Osteoblast (primary cell): ENCODE measurements at regions not wholly inside any gene's neighbourhood (a gene's known extent, or its start where the extent isn't known, plus 50 kb on each side); places are given as distances from the start of the nearest gene placed in this dataset.
A peak's percentile ranks its signal among the peaks of the same experiment; 100 is the strongest.

Source experiments
- DNase-seq: peaks from one replicate; pipeline ENCODE4 v3.0.0; 2011; ENCODE audit warnings: low spot score, mixed read lengths; ENCODE audit not compliant: insufficient read length; ENCODE audit errors: missing footprints
- H2AFZ ChIP-seq: 2 replicates; pipeline ENCODE4 v1.6.0; 2011; ENCODE audit warnings: mild to moderate bottlenecking, low read length
- H3K27ac ChIP-seq: 2 replicates; pipeline ENCODE4 v1.5.1; 2011; ENCODE audit warnings: mild to moderate bottlenecking, low read depth, low read length, moderate library complexity
- H3K27me3 ChIP-seq: 2 replicates; pipeline ENCODE4 v1.6.0; 2012; ENCODE audit warnings: mild to moderate bottlenecking, control low read depth, inconsistent platforms, low read length, moderate library complexity; ENCODE audit not compliant: insufficient read depth
- H3K36me3 ChIP-seq: 2 replicates; pipeline ENCODE4 v1.5.1; 2011; ENCODE audit warnings: mild to moderate bottlenecking, low read length, control low read depth, moderate library complexity; ENCODE audit not compliant: insufficient read depth
- H3K4me1 ChIP-seq: 2 replicates; pipeline ENCODE4 v1.5.1; 2011; ENCODE audit warnings: mild to moderate bottlenecking, low read length, control low read depth, moderate library complexity; ENCODE audit not compliant: insufficient read depth
- H3K4me2 ChIP-seq: 2 replicates; pipeline ENCODE4 v1.6.0; 2011; ENCODE audit warnings: mild to moderate bottlenecking, low read length; ENCODE audit not compliant: insufficient read depth
- H3K4me3 ChIP-seq: fragments of 200-600 bp; sonication (generic); 3 replicates; pipeline ENCODE4 v1.5.1; 2012; ENCODE audit warnings: mild to moderate bottlenecking, low read length, inconsistent platforms; ENCODE audit not compliant: insufficient read depth
- H3K79me2 ChIP-seq: 2 replicates; pipeline ENCODE4 v1.6.0; 2012; ENCODE audit warnings: mild to moderate bottlenecking, low read length, control low read depth, inconsistent platforms; ENCODE audit not compliant: insufficient read depth
- H3K9me3 ChIP-seq: 2 replicates; pipeline ENCODE4 v1.5.1; 2011; ENCODE audit warnings: low read depth, low read length, control low read depth
- H4K20me1 ChIP-seq: 2 replicates; pipeline ENCODE4 v1.6.0; 2012; ENCODE audit warnings: mild to moderate bottlenecking, low read length, control low read depth; ENCODE audit not compliant: insufficient read depth
- TF ChIP-seq, protein P1 (sequence below): IDR thresholded peaks from 2 replicates; pipeline ENCODE4 v1.5.1; 2011; ENCODE audit warnings: mild to moderate bottlenecking, low read depth, low read length, moderate library complexity; ENCODE audit errors: extremely low read depth

DNA sequence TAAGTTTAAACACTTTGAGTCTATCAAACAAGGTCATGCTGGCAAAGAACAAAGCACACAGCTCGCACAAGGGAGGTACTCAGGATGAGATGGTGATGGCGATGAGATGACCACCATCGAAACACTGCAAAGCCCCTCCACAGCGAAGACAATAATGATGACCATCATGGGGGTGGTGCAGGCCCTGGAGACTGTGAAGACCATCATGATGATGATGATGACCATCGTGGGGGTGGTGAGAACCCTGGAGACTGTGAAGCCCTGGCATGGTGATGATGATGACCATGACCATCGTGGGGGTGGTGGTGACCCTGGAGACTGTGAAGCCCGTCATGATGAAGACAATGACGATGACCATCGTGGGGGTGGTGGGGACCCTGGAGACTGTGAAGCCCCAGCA lies 81.6 kb upstream of the SALL3 start:
- TF ChIP-seq, protein P1, sequence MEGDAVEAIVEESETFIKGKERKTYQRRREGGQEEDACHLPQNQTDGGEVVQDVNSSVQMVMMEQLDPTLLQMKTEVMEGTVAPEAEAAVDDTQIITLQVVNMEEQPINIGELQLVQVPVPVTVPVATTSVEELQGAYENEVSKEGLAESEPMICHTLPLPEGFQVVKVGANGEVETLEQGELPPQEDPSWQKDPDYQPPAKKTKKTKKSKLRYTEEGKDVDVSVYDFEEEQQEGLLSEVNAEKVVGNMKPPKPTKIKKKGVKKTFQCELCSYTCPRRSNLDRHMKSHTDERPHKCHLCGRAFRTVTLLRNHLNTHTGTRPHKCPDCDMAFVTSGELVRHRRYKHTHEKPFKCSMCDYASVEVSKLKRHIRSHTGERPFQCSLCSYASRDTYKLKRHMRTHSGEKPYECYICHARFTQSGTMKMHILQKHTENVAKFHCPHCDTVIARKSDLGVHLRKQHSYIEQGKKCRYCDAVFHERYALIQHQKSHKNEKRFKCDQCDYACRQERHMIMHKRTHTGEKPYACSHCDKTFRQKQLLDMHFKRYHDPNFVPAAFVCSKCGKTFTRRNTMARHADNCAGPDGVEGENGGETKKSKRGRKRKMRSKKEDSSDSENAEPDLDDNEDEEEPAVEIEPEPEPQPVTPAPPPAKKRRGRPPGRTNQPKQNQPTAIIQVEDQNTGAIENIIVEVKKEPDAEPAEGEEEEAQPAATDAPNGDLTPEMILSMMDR = no peak
- H3K27ac ChIP-seq = no peak overlapping the region
- no peak overlapping the region for H3K4me2 ChIP-seq
- H3K4me1 ChIP-seq = no peaks in the 10 kb centered on the region
- DNase-seq = no peak
- no peak overlapping the region for H3K4me3 ChIP-seq
- H3K9me3 ChIP-seq = peaks cover 5% of the 10 kb centered on the region
- H3K27me3 ChIP-seq = no peaks in the 10 kb centered on the region
- H2AFZ ChIP-seq = no peak overlapping the region
- H3K36me3 ChIP-seq = no peaks in the 10 kb centered on the region
- no peaks in the 10 kb centered on the region for H4K20me1 ChIP-seq
- no peaks in the 10 kb centered on the region for H3K79me2 ChIP-seq

DNA sequence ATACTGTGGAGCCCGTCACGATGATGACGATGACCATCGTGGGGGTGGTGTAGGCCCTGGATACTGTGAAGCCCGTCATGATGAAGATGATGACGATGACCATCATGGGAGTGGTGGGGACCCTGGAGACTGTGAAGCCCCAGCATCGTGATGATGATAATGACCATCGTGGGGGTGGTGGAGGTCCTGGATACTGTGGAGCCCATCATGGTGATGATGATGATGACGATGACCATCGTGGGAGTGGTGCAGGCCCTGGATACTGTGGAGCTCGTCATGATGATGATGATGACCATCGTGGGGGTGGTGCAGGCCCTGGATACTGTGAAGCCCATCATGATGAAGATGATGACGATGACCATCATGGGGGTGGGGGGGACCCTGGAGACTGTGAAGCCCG lies 81.0 kb upstream of the SALL3 start:
- no peak overlapping the region for H3K4me2 ChIP-seq
- H4K20me1 ChIP-seq = no peaks in the 10 kb centered on the region
- no peak overlapping the region for H2AFZ ChIP-seq
- no peak overlapping the region for H3K27ac ChIP-seq
- no peak overlapping the region for H3K4me3 ChIP-seq
- H3K9me3 ChIP-seq = peaks cover 5% of the 10 kb centered on the region
- no peaks in the 10 kb centered on the region for H3K79me2 ChIP-seq
- no peaks in the 10 kb centered on the region for H3K36me3 ChIP-seq
- DNase-seq = no peak
- H3K27me3 ChIP-seq = no peaks in the 10 kb centered on the region
- TF ChIP-seq, protein P1 = no peak
- no peaks in the 10 kb centered on the region for H3K4me1 ChIP-seq

DNA sequence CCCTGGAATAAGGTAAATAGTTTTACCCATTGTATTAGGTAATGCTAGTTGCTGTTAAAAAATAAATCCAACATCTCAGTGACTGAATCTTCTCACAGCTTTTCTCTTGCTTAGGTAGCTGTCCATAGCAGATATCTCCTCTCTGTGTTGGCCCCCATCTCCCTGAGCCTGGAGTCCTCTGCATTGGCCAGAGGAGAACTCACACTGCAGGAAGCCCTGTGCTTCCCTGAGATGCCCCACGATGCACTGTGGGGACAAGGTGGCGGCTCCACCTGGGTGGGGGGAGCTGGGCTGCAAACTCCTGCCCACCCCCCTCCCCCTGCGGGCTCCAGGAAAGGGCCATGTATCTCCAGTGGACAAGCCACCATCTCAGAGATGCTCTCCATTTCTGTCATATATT lies 80.4 kb upstream of the SALL3 start:
- TF ChIP-seq, protein P1 = no peak
- Histone ChIP-seq H3K27me3 (no peaks in the 10 kb centered on the region), H3K9me3 (peaks cover 5% of the 10 kb centered on the region), H3K4me1 (no peaks in the 10 kb centered on the region), H3K36me3 (no peaks in the 10 kb centered on the region), H3K4me3 (no peak overlapping the region), H3K79me2 (no peaks in the 10 kb centered on the region), H2AFZ (no peak overlapping the region), H4K20me1 (no peaks in the 10 kb centered on the region), H3K4me2 (no peak overlapping the region), H3K27ac (no peak overlapping the region)
- DNase-seq = peak; percentile 55

DNA sequence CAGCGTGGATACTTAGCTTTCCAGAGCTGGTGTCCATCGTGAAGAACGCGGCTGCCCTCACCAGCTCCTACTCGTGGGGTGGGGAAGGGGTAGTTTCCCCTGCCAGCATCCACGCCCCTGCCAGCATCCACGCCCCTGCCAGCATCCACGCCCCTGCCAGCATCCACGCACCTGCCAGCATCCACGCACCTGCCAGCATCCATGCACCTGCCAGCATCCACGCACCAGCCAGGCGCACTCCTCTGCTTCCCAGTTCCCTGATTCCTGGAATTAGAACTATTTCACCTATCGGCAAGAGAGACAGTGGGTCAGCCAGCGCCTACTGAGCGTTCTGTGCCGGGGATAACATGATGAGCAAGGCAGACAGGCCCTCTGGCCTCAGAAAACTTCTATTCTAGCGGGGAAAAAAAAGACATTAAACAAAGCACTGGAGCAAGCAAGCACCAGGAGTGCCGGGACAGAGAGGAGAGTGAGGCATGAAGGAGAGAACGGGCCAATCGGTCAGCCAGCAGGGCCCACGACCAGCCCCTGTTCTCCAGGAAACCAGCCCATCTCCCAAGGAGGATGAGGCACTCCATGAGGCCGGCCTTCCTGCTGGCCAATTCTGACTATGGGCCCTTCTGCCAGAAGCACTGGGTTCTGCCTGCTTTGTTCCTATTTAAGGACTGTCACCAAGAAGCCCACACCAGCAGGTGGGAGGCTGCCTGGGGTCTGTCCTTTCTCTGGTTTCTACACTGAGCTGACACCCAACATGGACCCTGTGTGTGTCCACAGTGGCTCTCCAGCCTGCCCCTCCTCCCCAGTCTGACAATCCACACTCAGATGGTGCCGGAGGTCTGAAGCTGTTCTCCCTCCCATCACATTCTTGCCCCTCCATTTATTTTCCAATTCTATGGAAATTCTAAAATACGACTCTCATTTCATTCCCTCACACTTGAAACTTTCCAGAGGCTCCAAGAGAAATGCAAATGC lies 78.4 kb upstream of the SALL3 start:
- Histone ChIP-seq H2AFZ (no peak overlapping the region), H3K79me2 (no peaks in the 10 kb centered on the region), H3K9me3 (peaks cover 5% of the 10 kb centered on the region), H3K27me3 (no peaks in the 10 kb centered on the region), H3K27ac (no peak overlapping the region), H4K20me1 (no peaks in the 10 kb centered on the region), H3K4me1 (no peaks in the 10 kb centered on the region), H3K36me3 (no peaks in the 10 kb centered on the region), H3K4me2 (no peak overlapping the region), H3K4me3 (no peak overlapping the region)
- TF ChIP-seq, protein P1 = no peak
- peak; percentile 74 for DNase-seq
